ENCODE measurements at regions not wholly inside any gene's neighbourhood (a gene's known extent, or its start where the extent isn't known, plus 50 kb on each side); places are given as distances from the start of the nearest gene placed in this dataset.

- 44 to 58% methylated on average over 2 of the region's 2 CpGs for WGBS, 2 donors
- H3K9me3 ChIP-seq, result no peaks in the 10 kb centered on the region
- intact Hi-C loops (cut with DNase I; ENCODE audit: low total_unique reads), result no loop called here
- no peaks in the 10 kb centered on the region for H3K27me3 ChIP-seq
- no peaks in the 10 kb centered on the region for H3K36me3 ChIP-seq (ENCODE audit: low read depth, missing control alignments)
- TF ChIP-seq POLR2A (IDR thresholded peaks at IDR 0.05) (no peak), CTCF (IDR thresholded peaks at IDR 0.05) (no peak)
- no peaks in the 10 kb centered on the region for H3K4me1 ChIP-seq
- H3K4me3 ChIP-seq, result no peak overlapping the region
- no peak overlapping the region for H3K27ac ChIP-seq
- DNase-seq, result no peak
Observed at GRCh38 chr4:63122955-63123354, 1286.3 kb downstream of the TECRL start.

DNA sequence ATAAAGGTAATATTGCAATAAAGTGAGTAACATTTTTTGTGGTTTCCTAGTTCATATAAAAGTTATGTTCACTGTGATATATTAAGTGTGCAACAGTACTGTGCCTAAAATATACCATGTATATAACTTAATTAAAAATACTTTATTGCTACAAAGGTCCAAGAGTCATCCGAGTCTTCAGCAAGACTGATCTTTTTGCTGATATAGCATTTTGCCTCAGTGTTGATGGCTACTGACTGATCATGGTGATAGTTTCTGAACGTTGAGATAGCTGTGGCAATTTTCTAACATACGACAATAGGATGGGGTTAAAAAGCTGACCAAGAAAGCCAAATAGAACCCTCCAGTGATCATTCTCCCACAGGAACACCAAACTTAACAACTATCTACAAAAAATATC is 1302.7 kb downstream of the TECRL start:
- Histone ChIP-seq H3K4me1 (no peaks in the 10 kb centered on the region), H3K4me3 (no peak overlapping the region), H3K27me3 (no peaks in the 10 kb centered on the region), H3K9me3 (no peaks in the 10 kb centered on the region), H3K36me3 (ENCODE audit: low read depth, missing control alignments) (no peaks in the 10 kb centered on the region), H3K27ac (no peak overlapping the region)
- DNase-seq, result no peak
- 66 to 90% methylated on average over 3 of the region's 3 CpGs for WGBS, 2 donors
- TF ChIP-seq CTCF (IDR thresholded peaks at IDR 0.05), result no peak
- TF ChIP-seq POLR2A (IDR thresholded peaks at IDR 0.05), result no peak
- intact Hi-C loops (cut with DNase I; ENCODE audit: low total_unique reads), result no loop called here

GRCh38 chr4:63105839-63106238 is 1303.4 kb downstream of the TECRL start:
- Histone ChIP-seq H3K36me3 (ENCODE audit: low read depth, missing control alignments) (no peaks in the 10 kb centered on the region), H3K9me3 (no peaks in the 10 kb centered on the region), H3K4me1 (no peaks in the 10 kb centered on the region), H3K4me3 (no peak overlapping the region), H3K27ac (no peak overlapping the region), H3K27me3 (no peaks in the 10 kb centered on the region)
- DNase-seq, result no peak
- TF ChIP-seq CTCF (IDR thresholded peaks at IDR 0.05) (no peak), POLR2A (IDR thresholded peaks at IDR 0.05) (no peak)
- intact Hi-C loops (cut with DNase I; ENCODE audit: low total_unique reads), result no loop called here

- 90 to 93% methylated on average over 1 of the region's 1 CpG for WGBS, 2 donors
- TF ChIP-seq CTCF (IDR thresholded peaks at IDR 0.05), result no peak
- H3K27me3 ChIP-seq, result no peaks in the 10 kb centered on the region
- no peaks in the 10 kb centered on the region for H3K4me1 ChIP-seq
- intact Hi-C loops (cut with DNase I; ENCODE audit: low total_unique reads), result no loop called here
- H3K27ac ChIP-seq, result no peak overlapping the region
- no peaks in the 10 kb centered on the region for H3K9me3 ChIP-seq
- no peaks in the 10 kb centered on the region for H3K36me3 ChIP-seq (ENCODE audit: low read depth, missing control alignments)
- no peak overlapping the region for H3K4me3 ChIP-seq
- DNase-seq, result no peak
Observed at GRCh38 chr4:63090641-63091040, 1318.6 kb downstream of the TECRL start.

DNA sequence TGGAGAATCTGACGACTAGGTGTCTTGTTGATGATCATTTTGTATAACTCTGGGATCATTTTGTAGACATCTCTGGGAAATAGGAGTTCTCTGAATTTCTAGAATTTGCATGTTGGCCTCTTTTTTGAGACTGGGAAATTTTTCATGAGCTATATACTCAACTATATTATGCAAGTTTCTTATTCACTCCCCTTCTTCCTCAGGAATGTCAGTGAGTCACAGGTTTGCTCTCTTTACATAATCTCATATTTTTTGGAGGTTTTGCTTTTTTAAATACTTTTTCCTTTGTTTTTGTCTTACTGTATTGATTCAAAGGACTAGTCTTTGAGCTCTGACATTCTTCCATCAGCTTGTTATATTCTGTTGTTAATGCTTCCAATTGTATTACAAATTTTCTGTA is 1324.2 kb downstream of the TECRL start:
- intact Hi-C loops (cut with DNase I; ENCODE audit: low total_unique reads), result no loop called here
- no peak overlapping the region for H3K27ac ChIP-seq
- WGBS, 2 donors, result 67 to 79% methylated on average over 1 of the region's 1 CpG

More for the DNA sequence above, 1324.2 kb downstream of the TECRL start:
- Histone ChIP-seq H3K27me3 (no peaks in the 10 kb centered on the region), H3K4me3 (no peak overlapping the region), H3K9me3 (no peaks in the 10 kb centered on the region), H3K36me3 (ENCODE audit: low read depth, missing control alignments) (no peaks in the 10 kb centered on the region), H3K4me1 (no peaks in the 10 kb centered on the region)
- DNase-seq, result no peak
- TF ChIP-seq POLR2A (IDR thresholded peaks at IDR 0.05) (no peak), CTCF (IDR thresholded peaks at IDR 0.05) (no peak)

All from testis (tissue), 2 donors.